Mammary epithelial cell (primary cell): ENCODE measurements at regions not wholly inside any gene's neighbourhood (a gene's known extent, or its start where the extent isn't known, plus 50 kb on each side); places are given as distances from the start of the nearest gene placed in this dataset.
"Not testable (repeated sequence)": the region's sequence is repeated elsewhere in the genome, so short reads cannot be mapped to it uniquely, and the experiment has no call there.

Experiments used
- EZH2 ChIP-seq: IDR thresholded peaks from 2 replicates; pipeline ENCODE4 v1.6.1; 2012; ENCODE audit warnings: low read length, inconsistent platforms, borderline replicate concordance
- TF ChIP-seq, protein P1 (sequence below), 2 donors: IDR thresholded peaks in 1 of 2; conservative IDR thresholded peaks in 1 of 2; 2 replicates each; pipeline ENCODE4 v1.5.1; 2011 to 2012; ENCODE audit warnings: inconsistent platforms in 2 of 2, low read length in 2 of 2, mild to moderate bottlenecking in 2 of 2, control low read depth in 1 of 2, low read depth in 1 of 2; ENCODE audit not compliant: insufficient read depth in 1 of 2; ENCODE audit errors: extremely low read depth in 1 of 2

DNA sequence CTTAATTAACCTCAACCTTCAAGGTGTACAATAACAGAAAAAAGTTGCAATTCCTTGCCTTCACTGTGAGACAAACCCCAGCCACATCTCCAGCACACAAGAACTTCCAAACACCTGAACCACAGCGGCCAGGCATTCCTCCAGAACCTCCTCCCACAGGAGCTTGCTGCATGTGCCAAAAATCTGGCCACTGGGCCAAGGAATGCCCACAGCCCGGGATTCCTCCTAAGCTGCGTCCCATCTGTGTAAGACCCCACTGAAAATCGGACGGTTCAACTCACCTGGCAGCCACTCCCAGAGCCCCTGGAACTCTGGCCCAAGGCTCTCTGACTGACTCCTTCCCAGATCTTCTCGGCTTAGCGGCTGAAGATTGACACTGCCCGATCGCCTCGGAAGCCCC lies 70.6 kb downstream of the MAD2L1 start:
- TF ChIP-seq, protein P1, sequence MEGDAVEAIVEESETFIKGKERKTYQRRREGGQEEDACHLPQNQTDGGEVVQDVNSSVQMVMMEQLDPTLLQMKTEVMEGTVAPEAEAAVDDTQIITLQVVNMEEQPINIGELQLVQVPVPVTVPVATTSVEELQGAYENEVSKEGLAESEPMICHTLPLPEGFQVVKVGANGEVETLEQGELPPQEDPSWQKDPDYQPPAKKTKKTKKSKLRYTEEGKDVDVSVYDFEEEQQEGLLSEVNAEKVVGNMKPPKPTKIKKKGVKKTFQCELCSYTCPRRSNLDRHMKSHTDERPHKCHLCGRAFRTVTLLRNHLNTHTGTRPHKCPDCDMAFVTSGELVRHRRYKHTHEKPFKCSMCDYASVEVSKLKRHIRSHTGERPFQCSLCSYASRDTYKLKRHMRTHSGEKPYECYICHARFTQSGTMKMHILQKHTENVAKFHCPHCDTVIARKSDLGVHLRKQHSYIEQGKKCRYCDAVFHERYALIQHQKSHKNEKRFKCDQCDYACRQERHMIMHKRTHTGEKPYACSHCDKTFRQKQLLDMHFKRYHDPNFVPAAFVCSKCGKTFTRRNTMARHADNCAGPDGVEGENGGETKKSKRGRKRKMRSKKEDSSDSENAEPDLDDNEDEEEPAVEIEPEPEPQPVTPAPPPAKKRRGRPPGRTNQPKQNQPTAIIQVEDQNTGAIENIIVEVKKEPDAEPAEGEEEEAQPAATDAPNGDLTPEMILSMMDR (conservative IDR thresholded peaks at IDR 0.05 in 1 of 2, IDR thresholded peaks at IDR 0.05 in 1 of 2; ENCODE audit: extremely low read depth in 1 of 2, insufficient read depth in 1 of 2, low read depth in 1 of 2, low read length in 2 of 2), result not testable (repeated sequence)
- TF ChIP-seq EZH2, result not testable (repeated sequence)
